Spleen (tissue), 11 donors: ENCODE measurements at regions not wholly inside any gene's neighbourhood (a gene's known extent, or its start where the extent isn't known, plus 50 kb on each side); places are given as distances from the start of the nearest gene placed in this dataset.

Source experiments
- DNase-seq: peaks from one replicate; pipeline ENCODE4 v3.0.0-alpha.2; 2020
- H3K27ac ChIP-seq, 8 donors: fragments of 200-600 bp; sonication (generic) in 7 of 8; 1 replicate in 4 of 8; 2 replicates in 4 of 8; pipeline versions ENCODE4 v1.5.0 to v1.8.0; 2016 to 2021; ENCODE audit warnings: inconsistent platforms in 4 of 8, mild to moderate bottlenecking in 4 of 8, moderate library complexity in 1 of 8
- H3K27me3 ChIP-seq, 7 donors: fragments of 200-600 bp; sonication (generic) in 6 of 7; replicated peaks in 1 of 7; 1 replicate in 4 of 7; 2 replicates in 3 of 7; pipeline versions ENCODE4 v1.5.0 to v1.8.0; 2016 to 2021; ENCODE audit warnings: inconsistent platforms in 3 of 7, mild to moderate bottlenecking in 1 of 7
- H3K36me3 ChIP-seq, 6 donors: fragments of 200-600 bp; sonication (generic) in 5 of 6; 1 replicate in 4 of 6; 2 replicates in 2 of 6; pipeline versions ENCODE4 v1.5.0 to v1.8.0; 2016 to 2021; ENCODE audit warnings: inconsistent platforms in 2 of 6
- H3K4me1 ChIP-seq, 6 donors: fragments of 200-600 bp; sonication (generic) in 5 of 6; 1 replicate in 3 of 6; 2 replicates in 3 of 6; pipeline versions ENCODE4 v1.5.0 to v1.8.0; 2016 to 2021; ENCODE audit warnings: inconsistent platforms in 3 of 6
- H3K4me3 ChIP-seq, 8 donors: fragments of 200-600 bp; sonication (generic) in 7 of 8; 1 replicate in 4 of 8; 2 replicates in 4 of 8; pipeline versions ENCODE4 v1.5.0 to v1.8.0; 2016 to 2021; ENCODE audit warnings: inconsistent platforms in 4 of 8, mild to moderate bottlenecking in 4 of 8, moderate library complexity in 2 of 8
- H3K9me3 ChIP-seq, 8 donors: fragments of 200-600 bp; sonication (generic) in 7 of 8; 1 replicate in 4 of 8; 2 replicates in 4 of 8; pipeline versions ENCODE4 v1.5.0 to v1.8.0; 2016 to 2021; ENCODE audit warnings: inconsistent platforms in 4 of 8
- POLR2A ChIP-seq, 3 donors: fragments of 450-650 bp; IDR thresholded peaks; one replicate each; pipeline ENCODE4 v1.5.1; 2017; ENCODE audit warnings: antibody characterized with exemption in 3 of 3, mild to moderate bottlenecking in 1 of 3
- POLR2AphosphoS5 ChIP-seq, 3 donors: sonication (generic); formaldehyde crosslinking; IDR thresholded peaks; one replicate each; pipeline ENCODE4 v1.5.1; 2017; ENCODE audit warnings: antibody characterized with exemption in 3 of 3
- WGBS, 5 donors: extraction: QIAGEN DNeasy Blood & Tissue Kit in 3 of 5; methylation state at CpG; one replicate each; pipeline versions ENCODE4 v1.1.5 to v1.1.7; 2013 to 2018; 5-methylcytosine and 5-hydroxymethylcytosine counted together
- intact Hi-C: fragments of 100-400 bp; cut with DNase I; formaldehyde crosslinking; loops from one replicate; pipeline ENCODE4 v1.15.0; 2023; ENCODE audit warnings: low total_unique reads
- TF ChIP-seq, protein P1 (sequence below), 11 experiments: fragments of 200-600 bp in 7 of 11; fragments of 450-650 bp in 4 of 11; sonication (generic) in 4 of 11; IDR thresholded peaks in 8 of 11; conservative IDR thresholded peaks in 3 of 11; 1 replicate in 7 of 11; 2 replicates in 4 of 11; pipeline versions ENCODE4 v1.4.0 to v1.8.0; 2016 to 2021; ENCODE audit warnings: antibody characterized with exemption in 11 of 11, inconsistent platforms in 4 of 11, mild to moderate bottlenecking in 1 of 11
- donor health status: healthy with polysubstance abuse.
- donor health status: DM: no; HTN: no; CAD: no; lungs with moderate emphysema.
- donor health status: DM: no; HTN: no; CAD: no.
- donor health status: Bipolar disorder and iron deficiency.
- donor health status: healthy.
- donor health status: DM: no; HTN: no; CAD: no.
- donor health status: DM: yes; HTN: yes; CAD: no.

- Histone ChIP-seq H3K27ac (no peak overlapping the region), H3K4me3 (no peak overlapping the region), H3K27me3 (peaks cover 0 to 15% (median 0%) of the 10 kb centered on the region in 7 donors), H3K9me3 (no peaks in the 10 kb centered on the region), H3K4me1 (no peaks in the 10 kb centered on the region), H3K36me3 (no peaks in the 10 kb centered on the region)
- WGBS, 5 donors = 69 to 87% (median 72%) methylated on average over 4 of the region's 4 CpGs
- TF ChIP-seq POLR2AphosphoS5 (IDR thresholded peaks at IDR 0.05) (no peak), POLR2A (IDR thresholded peaks at IDR 0.05) (no peak)
- TF ChIP-seq, protein P1, sequence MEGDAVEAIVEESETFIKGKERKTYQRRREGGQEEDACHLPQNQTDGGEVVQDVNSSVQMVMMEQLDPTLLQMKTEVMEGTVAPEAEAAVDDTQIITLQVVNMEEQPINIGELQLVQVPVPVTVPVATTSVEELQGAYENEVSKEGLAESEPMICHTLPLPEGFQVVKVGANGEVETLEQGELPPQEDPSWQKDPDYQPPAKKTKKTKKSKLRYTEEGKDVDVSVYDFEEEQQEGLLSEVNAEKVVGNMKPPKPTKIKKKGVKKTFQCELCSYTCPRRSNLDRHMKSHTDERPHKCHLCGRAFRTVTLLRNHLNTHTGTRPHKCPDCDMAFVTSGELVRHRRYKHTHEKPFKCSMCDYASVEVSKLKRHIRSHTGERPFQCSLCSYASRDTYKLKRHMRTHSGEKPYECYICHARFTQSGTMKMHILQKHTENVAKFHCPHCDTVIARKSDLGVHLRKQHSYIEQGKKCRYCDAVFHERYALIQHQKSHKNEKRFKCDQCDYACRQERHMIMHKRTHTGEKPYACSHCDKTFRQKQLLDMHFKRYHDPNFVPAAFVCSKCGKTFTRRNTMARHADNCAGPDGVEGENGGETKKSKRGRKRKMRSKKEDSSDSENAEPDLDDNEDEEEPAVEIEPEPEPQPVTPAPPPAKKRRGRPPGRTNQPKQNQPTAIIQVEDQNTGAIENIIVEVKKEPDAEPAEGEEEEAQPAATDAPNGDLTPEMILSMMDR (IDR thresholded peaks at IDR 0.05 in 8 of 11, conservative IDR thresholded peaks at IDR 0.05 in 3 of 11) = no peak
- DNase-seq = no peak
- intact Hi-C loops = no loop called here
Measured at GRCh38 chr16:9338510-9338909, 247.1 kb downstream of the HAPSTR1 start.

GRCh38 chr16:9340526-9341256 lies 249.2 kb downstream of the HAPSTR1 start:
- no peaks in the 10 kb centered on the region for H3K9me3 ChIP-seq
- intact Hi-C loops = no loop called here
- 63 to 74% (median 69%) methylated on average over 15 of the region's 15 CpGs for WGBS, 5 donors

DNA sequence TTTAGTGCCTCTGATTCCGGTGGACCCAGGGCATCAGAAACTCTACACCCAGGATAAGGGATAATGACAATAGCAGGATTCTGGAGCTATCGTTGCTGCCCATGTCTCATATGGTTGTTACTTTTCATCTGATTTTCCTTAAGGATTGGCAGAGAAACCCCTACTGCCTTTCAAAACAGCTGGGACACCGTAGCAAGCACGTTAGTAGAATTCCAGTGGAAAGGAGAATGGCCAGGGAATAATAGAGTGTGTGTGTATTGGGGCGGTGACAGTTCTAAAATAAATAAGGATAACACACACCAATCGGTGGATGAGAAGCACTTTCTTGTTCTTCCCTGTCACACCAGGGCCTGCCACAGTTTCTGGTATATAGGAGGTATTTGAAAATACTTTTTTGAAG lies 251.8 kb downstream of the HAPSTR1 start:
- intact Hi-C loops = no loop called here
- WGBS, 5 donors = 60 to 70% (median 64%) methylated on average over 6 of the region's 6 CpGs
- TF ChIP-seq POLR2A (IDR thresholded peaks at IDR 0.05) (no peak), POLR2AphosphoS5 (IDR thresholded peaks at IDR 0.05) (no peak)
- TF ChIP-seq, protein P1 (IDR thresholded peaks at IDR 0.05 in 8 of 11, conservative IDR thresholded peaks at IDR 0.05 in 3 of 11) = no peak
- Histone ChIP-seq H3K27me3 (peaks cover 0 to 7% (median 0%) of the 10 kb centered on the region in 7 donors), H3K4me3 (no peak overlapping the region), H3K9me3 (peaks cover 0 to 21% (median 14%) of the 10 kb centered on the region in 8 donors), H3K4me1 (no peaks in the 10 kb centered on the region), H3K36me3 (no peaks in the 10 kb centered on the region), H3K27ac (no peak overlapping the region)
- DNase-seq = no peak

More at GRCh38 chr16:9340526-9341256, 249.2 kb downstream of the HAPSTR1 start:
- no peak for TF ChIP-seq POLR2A (IDR thresholded peaks at IDR 0.05)
- no peak for TF ChIP-seq POLR2AphosphoS5 (IDR thresholded peaks at IDR 0.05)
- TF ChIP-seq, protein P1 (IDR thresholded peaks at IDR 0.05 in 8 of 11, conservative IDR thresholded peaks at IDR 0.05 in 3 of 11) = no peak
- no peak for DNase-seq
- H3K27me3 ChIP-seq = peaks cover 0 to 10% (median 0%) of the 10 kb centered on the region in 7 donors
- H3K36me3 ChIP-seq = no peaks in the 10 kb centered on the region
- no peaks in the 10 kb centered on the region for H3K4me1 ChIP-seq
- no peak overlapping the region for H3K27ac ChIP-seq
- H3K4me3 ChIP-seq = no peak overlapping the region

GRCh38 chr16:9344508-9344907 lies 253.1 kb downstream of the HAPSTR1 start:
- DNase-seq = no peak
- Histone ChIP-seq H3K36me3 (no peaks in the 10 kb centered on the region), H3K4me3 (no peak overlapping the region), H3K4me1 (no peaks in the 10 kb centered on the region), H3K27me3 (peaks cover 0 to 7% (median 0%) of the 10 kb centered on the region in 7 donors), H3K27ac (no peak overlapping the region), H3K9me3 (peaks cover 0 to 33% (median 26%) of the 10 kb centered on the region in 8 donors)
- 44 to 56% (median 50%) methylated on average over 4 of the region's 4 CpGs for WGBS, 5 donors
- TF ChIP-seq POLR2A (IDR thresholded peaks at IDR 0.05) = no peak
- TF ChIP-seq POLR2AphosphoS5 (IDR thresholded peaks at IDR 0.05) = no peak
- intact Hi-C loops = no loop called here
